ENCODE measurements at regions not wholly inside any gene's neighbourhood (a gene's known extent, or its start where the extent isn't known, plus 50 kb on each side); places are given as distances from the start of the nearest gene placed in this dataset.

- TF ChIP-seq CTCF (conservative IDR thresholded peaks at IDR 0.05 in 1 of 2, IDR thresholded peaks at IDR 0.05 in 1 of 2; ENCODE audit: low read depth in 1 of 2, low read length in 2 of 2) (no peak), EZH2 (IDR thresholded peaks at IDR 0.05; ENCODE audit: low read length, missing control alignments) (no peak)
Observed at GRCh38 chr1:220957233-220957605, 78.0 kb downstream of the HLX start.
